ENCODE measurements at regions not wholly inside any gene's neighbourhood (a gene's known extent, or its start where the extent isn't known, plus 50 kb on each side); places are given as distances from the start of the nearest gene placed in this dataset.

GRCh38 chr4:71932941-71933340 lies 98.9 kb upstream of the NPFFR2 start:
- no peak for DNase-seq (ENCODE audit: low spot score)

- no peak for DNase-seq (ENCODE audit: low spot score)
Observed at GRCh38 chr4:71938776-71939175, 93.0 kb upstream of the NPFFR2 start.

- DNase-seq (ENCODE audit: low spot score): no peak
Observed at GRCh38 chr4:71941001-71941400, 90.8 kb upstream of the NPFFR2 start.

- peak; percentile 2 for DNase-seq (ENCODE audit: low spot score)
Observed at GRCh38 chr4:71944956-71945355, 86.8 kb upstream of the NPFFR2 start.

GRCh38 chr4:71945791-71946190 lies 86.0 kb upstream of the NPFFR2 start:
- DNase-seq (ENCODE audit: low spot score): no peak

GRCh38 chr4:71958978-71959377 lies 72.8 kb upstream of the NPFFR2 start:
- no peak for DNase-seq (ENCODE audit: low spot score)

- no peak for DNase-seq (ENCODE audit: low spot score)
Observed at GRCh38 chr4:71962622-71963264, 69.1 kb upstream of the NPFFR2 start.

- peak; percentile 16 for DNase-seq (ENCODE audit: low spot score)
Observed at GRCh38 chr4:71974681-71975080, 57.1 kb upstream of the NPFFR2 start.

- DNase-seq (ENCODE audit: low spot score): no peak
Observed at GRCh38 chr4:71976523-71976922, 55.3 kb upstream of the NPFFR2 start.

- DNase-seq (ENCODE audit: low spot score): no peak
Observed at GRCh38 chr4:71978210-71978835, 53.5 kb upstream of the NPFFR2 start.

GRCh38 chr4:71980976-71981375 lies 50.8 kb upstream of the NPFFR2 start:
- DNase-seq (ENCODE audit: low spot score): no peak
